Activated CD4-positive, alpha-beta T cell treated with anti-CD3 and anti-CD28 coated beads, Interleukin-2, amount 10 ng/mL, durations not matched to agents 24 days and 14 days (primary cell): ENCODE measurements at regions not wholly inside any gene's neighbourhood (a gene's known extent, or its start where the extent isn't known, plus 50 kb on each side); places are given as distances from the start of the nearest gene placed in this dataset.

Experiments used
- DNase-seq: peaks from one replicate; pipeline ENCODE4 v3.0.0; 2022
- H3K27ac Mint-ChIP-seq: one replicate; pipeline ENCODE4 v1.8.0; 2022; ENCODE audit warnings: mild to moderate bottlenecking, mixed read lengths
- H3K27me3 Mint-ChIP-seq: one replicate; pipeline ENCODE4 v1.8.0; 2022; ENCODE audit warnings: mixed read lengths
- H3K36me3 Mint-ChIP-seq: one replicate; pipeline ENCODE4 v1.8.0; 2022; ENCODE audit warnings: low read depth, mild to moderate bottlenecking, mixed read lengths
- H3K4me1 Mint-ChIP-seq: one replicate; pipeline ENCODE4 v1.8.0; 2021; ENCODE audit warnings: mixed read lengths
- H3K4me3 Mint-ChIP-seq: one replicate; pipeline ENCODE4 v1.8.0; 2022; ENCODE audit warnings: mild to moderate bottlenecking, moderate library complexity, mixed read lengths
- H3K9me3 Mint-ChIP-seq: one replicate; pipeline ENCODE4 v1.8.0; 2021; ENCODE audit warnings: mixed read lengths
- intact Hi-C: fragments of 100-400 bp; cut with micrococcal nuclease; formaldehyde crosslinking; loops from one replicate; pipeline ENCODE4 v1.15.1; 2023

DNA sequence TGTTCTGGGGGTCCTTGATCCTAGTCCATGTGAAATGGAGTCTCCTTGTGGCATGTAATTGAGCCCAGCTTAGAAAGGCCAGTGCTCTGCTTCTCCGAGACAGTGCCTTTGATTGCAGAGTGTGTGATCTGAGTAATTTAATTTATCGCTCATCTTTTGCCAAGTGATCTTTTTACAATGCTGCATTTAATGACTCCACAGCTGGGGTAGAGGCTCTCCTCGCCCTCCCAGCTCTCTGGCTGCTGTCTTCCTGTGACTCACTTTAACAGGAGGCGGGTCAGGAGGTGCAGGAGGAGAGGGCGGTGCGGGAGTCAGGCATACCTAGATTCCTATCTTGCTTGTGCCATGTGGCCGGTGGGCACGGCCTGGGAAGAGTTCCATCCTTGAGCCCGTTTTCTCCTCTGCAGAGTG lies 113.4 kb upstream of the FOXF1 start:
- Mint-ChIP-seq H3K36me3 (no peaks in the 10 kb centered on the region), H3K4me1 (no peaks in the 10 kb centered on the region), H3K27ac (no peak overlapping the region), H3K27me3 (no peaks in the 10 kb centered on the region), H3K9me3 (peaks cover 3% of the 10 kb centered on the region), H3K4me3 (no peak overlapping the region)
- intact Hi-C loops, result no loop called here
- no peak for DNase-seq

DNA sequence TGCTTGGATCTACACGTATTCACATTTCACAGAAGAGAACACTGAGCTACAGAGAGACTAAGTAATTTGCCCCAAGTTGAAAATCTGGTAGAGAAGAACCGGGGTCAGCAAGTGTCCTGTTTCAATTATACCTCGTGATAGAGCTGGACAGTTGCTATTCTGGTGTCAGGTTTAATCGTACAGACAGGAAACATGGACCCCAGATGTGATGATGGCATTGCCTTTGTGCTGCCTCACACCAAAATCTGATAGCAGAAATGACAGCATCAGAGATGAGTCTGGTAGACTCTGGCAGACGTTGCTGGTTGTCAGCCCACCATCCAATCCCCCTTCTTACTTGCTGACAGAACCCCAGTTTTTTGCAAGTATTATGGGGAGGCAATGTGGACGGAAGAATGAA lies 112.1 kb upstream of the FOXF1 start:
- H3K4me1 Mint-ChIP-seq, result no peaks in the 10 kb centered on the region
- DNase-seq, result no peak
- no peak overlapping the region for H3K27ac Mint-ChIP-seq
- no peaks in the 10 kb centered on the region for H3K27me3 Mint-ChIP-seq
- intact Hi-C loops, result no loop called here
- no peaks in the 10 kb centered on the region for H3K36me3 Mint-ChIP-seq
- H3K4me3 Mint-ChIP-seq, result no peak overlapping the region
- peaks cover 3% of the 10 kb centered on the region for H3K9me3 Mint-ChIP-seq

GRCh38 chr16:86398622-86399021 lies 111.7 kb upstream of the FOXF1 start:
- H3K27me3 Mint-ChIP-seq, result no peaks in the 10 kb centered on the region
- peaks cover 3% of the 10 kb centered on the region for H3K9me3 Mint-ChIP-seq
- H3K36me3 Mint-ChIP-seq, result no peaks in the 10 kb centered on the region
- no peak overlapping the region for H3K4me3 Mint-ChIP-seq
- H3K27ac Mint-ChIP-seq, result no peak overlapping the region
- intact Hi-C loops, result no loop called here
- H3K4me1 Mint-ChIP-seq, result no peaks in the 10 kb centered on the region
- no peak for DNase-seq

GRCh38 chr16:86401126-86401525 lies 109.2 kb upstream of the FOXF1 start:
- intact Hi-C loops, result no loop called here
- Mint-ChIP-seq H3K36me3 (no peaks in the 10 kb centered on the region), H3K27me3 (no peaks in the 10 kb centered on the region), H3K27ac (no peak overlapping the region), H3K4me1 (no peaks in the 10 kb centered on the region), H3K9me3 (peaks cover 3% of the 10 kb centered on the region), H3K4me3 (no peak overlapping the region)
- DNase-seq, result no peak

- H3K9me3 Mint-ChIP-seq, result no peaks in the 10 kb centered on the region
- DNase-seq, result no peak
These were observed 107.2 kb upstream of the FOXF1 start for GRCh38 chr16:86403085-86403484.

DNA sequence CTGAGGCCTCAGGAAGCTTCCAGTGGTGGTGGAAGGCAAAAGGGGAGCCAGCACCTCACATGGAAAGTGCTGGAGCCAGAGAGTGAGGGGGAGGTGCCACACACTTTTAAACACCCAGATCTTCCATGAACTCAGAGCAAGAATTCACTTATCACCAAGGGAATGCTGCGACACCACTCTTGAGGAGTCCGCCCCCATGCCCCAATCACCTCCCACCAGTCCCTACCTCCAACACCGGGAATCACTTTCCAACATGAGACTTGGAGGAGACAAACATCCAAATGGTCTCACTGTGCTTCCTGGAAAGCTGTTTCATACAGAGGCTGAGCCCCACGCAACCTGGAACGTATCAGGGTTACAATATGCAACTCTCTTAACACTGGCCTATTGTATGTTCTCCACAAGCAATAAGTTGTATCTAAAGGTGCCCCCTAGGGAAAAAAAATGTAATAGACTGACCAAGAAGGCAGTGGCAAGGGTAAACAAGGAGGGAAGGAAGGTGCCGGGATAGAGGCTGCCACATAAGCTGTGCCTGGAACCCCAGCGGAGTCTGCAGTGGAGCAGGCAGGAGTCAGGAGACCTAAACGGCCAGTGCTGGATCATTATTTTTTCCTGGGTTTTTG lies 106.7 kb upstream of the FOXF1 start:
- no peaks in the 10 kb centered on the region for H3K4me1 Mint-ChIP-seq
- no peaks in the 10 kb centered on the region for H3K27me3 Mint-ChIP-seq
- intact Hi-C loops, result no loop called here
- H3K36me3 Mint-ChIP-seq, result no peaks in the 10 kb centered on the region
- no peak overlapping the region for H3K27ac Mint-ChIP-seq
- H3K9me3 Mint-ChIP-seq, result no peaks in the 10 kb centered on the region
- no peak overlapping the region for H3K4me3 Mint-ChIP-seq
- DNase-seq, result no peak

More at GRCh38 chr16:86403085-86403484, 107.2 kb upstream of the FOXF1 start:
- intact Hi-C loops, result no loop called here
- Mint-ChIP-seq H3K36me3 (no peaks in the 10 kb centered on the region), H3K27ac (no peak overlapping the region), H3K27me3 (no peaks in the 10 kb centered on the region), H3K4me1 (no peaks in the 10 kb centered on the region), H3K4me3 (no peak overlapping the region)

DNA sequence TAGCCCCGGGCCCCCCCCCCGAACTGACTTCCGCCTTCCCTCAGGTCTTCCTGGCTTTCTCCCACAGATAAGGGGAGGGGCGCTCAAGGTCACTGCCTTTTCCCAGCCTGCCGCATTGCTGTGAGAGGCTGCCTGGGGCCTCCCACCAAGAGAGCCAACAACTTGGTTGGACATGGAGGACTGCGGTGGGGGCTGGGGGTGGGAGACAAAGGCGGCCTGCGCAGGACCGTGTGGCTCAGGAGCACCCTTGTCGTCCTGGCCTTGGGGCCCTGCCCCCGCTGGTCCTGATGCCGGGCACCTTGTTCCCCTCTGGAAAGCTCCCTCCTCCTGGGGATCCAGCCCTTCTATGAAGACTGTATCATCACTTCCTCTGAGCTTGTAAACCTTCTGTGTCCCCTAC lies 105.6 kb upstream of the FOXF1 start:
- Mint-ChIP-seq H3K4me3 (no peak overlapping the region), H3K9me3 (no peaks in the 10 kb centered on the region), H3K4me1 (no peaks in the 10 kb centered on the region), H3K27ac (no peak overlapping the region), H3K36me3 (no peaks in the 10 kb centered on the region), H3K27me3 (no peaks in the 10 kb centered on the region)
- DNase-seq, result no peak
- intact Hi-C loops, result no loop called here

DNA sequence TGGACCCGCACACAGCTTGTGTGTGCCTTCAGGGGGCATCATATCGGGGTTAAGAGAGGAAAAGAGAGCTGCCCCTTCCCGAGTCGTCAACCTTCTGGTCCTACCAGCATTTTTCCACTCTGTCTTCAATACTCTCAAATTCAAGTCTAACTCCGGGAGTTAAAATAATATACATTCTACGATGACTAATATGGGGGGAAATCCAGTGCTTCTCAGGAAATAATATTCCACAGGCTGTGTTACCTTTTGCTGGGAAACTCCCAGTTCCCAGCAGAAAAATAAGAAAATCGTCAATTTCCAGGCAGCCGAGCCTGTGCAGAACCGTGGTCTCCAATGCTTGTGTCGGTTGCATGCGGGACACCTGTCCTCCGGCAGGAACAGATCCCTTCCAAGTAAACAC lies 105.0 kb upstream of the FOXF1 start:
- no peaks in the 10 kb centered on the region for H3K27me3 Mint-ChIP-seq
- no peaks in the 10 kb centered on the region for H3K36me3 Mint-ChIP-seq
- no peaks in the 10 kb centered on the region for H3K4me1 Mint-ChIP-seq
- no peak overlapping the region for H3K27ac Mint-ChIP-seq
- H3K4me3 Mint-ChIP-seq, result no peak overlapping the region
- DNase-seq, result no peak
- intact Hi-C loops, result no loop called here
- no peaks in the 10 kb centered on the region for H3K9me3 Mint-ChIP-seq

GRCh38 chr16:86406056-86406455 lies 104.3 kb upstream of the FOXF1 start:
- no peak for DNase-seq
- Mint-ChIP-seq H3K36me3 (no peaks in the 10 kb centered on the region), H3K9me3 (no peaks in the 10 kb centered on the region), H3K4me3 (no peak overlapping the region), H3K4me1 (no peaks in the 10 kb centered on the region), H3K27me3 (no peaks in the 10 kb centered on the region), H3K27ac (no peak overlapping the region)
- intact Hi-C loops, result no loop called here

- Mint-ChIP-seq H3K27ac (no peak overlapping the region), H3K4me1 (no peaks in the 10 kb centered on the region), H3K36me3 (no peaks in the 10 kb centered on the region), H3K4me3 (no peak overlapping the region), H3K27me3 (no peaks in the 10 kb centered on the region), H3K9me3 (peaks cover 3% of the 10 kb centered on the region)
- DNase-seq, result no peak
- intact Hi-C loops, result no loop called here
These were observed 101.6 kb upstream of the FOXF1 start for GRCh38 chr16:86408685-86409084.

- no peak overlapping the region for H3K27ac Mint-ChIP-seq
- intact Hi-C loops, result no loop called here
These were observed 100.2 kb upstream of the FOXF1 start for GRCh38 chr16:86410081-86410480.

GRCh38 chr16:86410529-86410928 lies 99.8 kb upstream of the FOXF1 start:
- Mint-ChIP-seq H3K4me3 (no peak overlapping the region), H3K9me3 (peaks cover 3% of the 10 kb centered on the region), H3K4me1 (no peaks in the 10 kb centered on the region), H3K27ac (no peak overlapping the region), H3K36me3 (no peaks in the 10 kb centered on the region), H3K27me3 (no peaks in the 10 kb centered on the region)
- intact Hi-C loops, result no loop called here
- DNase-seq, result no peak

More at GRCh38 chr16:86410081-86410480, 100.2 kb upstream of the FOXF1 start:
- no peak for DNase-seq
- Mint-ChIP-seq H3K36me3 (no peaks in the 10 kb centered on the region), H3K27me3 (no peaks in the 10 kb centered on the region), H3K9me3 (peaks cover 3% of the 10 kb centered on the region), H3K4me3 (no peak overlapping the region), H3K4me1 (no peaks in the 10 kb centered on the region)

- Mint-ChIP-seq H3K9me3 (peaks cover 3% of the 10 kb centered on the region), H3K36me3 (no peaks in the 10 kb centered on the region), H3K27me3 (no peaks in the 10 kb centered on the region), H3K4me1 (no peaks in the 10 kb centered on the region), H3K27ac (no peak overlapping the region), H3K4me3 (no peak overlapping the region)
- intact Hi-C loops, result no loop called here
- DNase-seq, result no peak
These were observed 98.4 kb upstream of the FOXF1 start for GRCh38 chr16:86411897-86412296.

DNA sequence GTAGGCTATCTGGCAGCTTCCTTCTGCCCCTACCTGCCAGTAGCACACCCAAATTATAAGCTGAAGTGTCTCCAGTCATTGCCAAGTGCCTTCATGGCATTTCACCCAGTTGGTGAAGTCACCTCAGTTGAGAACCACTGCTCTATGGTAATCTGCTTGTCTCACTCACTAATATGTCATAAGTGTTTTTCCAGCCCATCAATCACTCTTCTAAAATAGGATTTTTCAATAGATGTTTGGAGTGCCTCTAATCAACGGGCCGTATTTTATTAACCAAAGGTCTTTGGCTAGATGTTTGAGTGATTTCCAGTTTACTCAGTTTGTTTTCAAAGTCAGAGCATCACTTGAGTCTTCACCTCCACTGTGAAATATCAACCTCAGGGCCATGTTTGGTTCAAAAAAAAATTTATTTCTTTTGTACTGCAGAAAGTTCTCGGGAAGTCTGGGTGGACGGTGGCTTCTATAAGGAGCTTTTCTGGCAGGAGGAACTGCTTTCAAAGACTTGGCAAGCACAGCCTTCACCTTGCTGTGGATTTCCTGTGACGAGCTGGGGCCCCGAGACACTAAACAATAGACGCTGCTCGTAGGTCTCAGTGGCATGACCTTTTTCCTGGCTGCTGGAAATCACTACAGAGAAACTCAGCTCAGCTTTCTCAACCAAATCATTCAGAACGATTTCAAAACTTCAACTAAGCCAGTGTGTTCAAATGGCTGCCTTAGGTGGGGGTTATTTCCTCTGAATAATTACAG lies 95.2 kb upstream of the FOXF1 start:
- Mint-ChIP-seq H3K36me3 (no peaks in the 10 kb centered on the region), H3K9me3 (peaks cover 3% of the 10 kb centered on the region), H3K27ac (no peak overlapping the region), H3K4me3 (no peak overlapping the region), H3K27me3 (no peaks in the 10 kb centered on the region), H3K4me1 (no peaks in the 10 kb centered on the region)
- no peak for DNase-seq
- intact Hi-C loops, result no loop called here

DNA sequence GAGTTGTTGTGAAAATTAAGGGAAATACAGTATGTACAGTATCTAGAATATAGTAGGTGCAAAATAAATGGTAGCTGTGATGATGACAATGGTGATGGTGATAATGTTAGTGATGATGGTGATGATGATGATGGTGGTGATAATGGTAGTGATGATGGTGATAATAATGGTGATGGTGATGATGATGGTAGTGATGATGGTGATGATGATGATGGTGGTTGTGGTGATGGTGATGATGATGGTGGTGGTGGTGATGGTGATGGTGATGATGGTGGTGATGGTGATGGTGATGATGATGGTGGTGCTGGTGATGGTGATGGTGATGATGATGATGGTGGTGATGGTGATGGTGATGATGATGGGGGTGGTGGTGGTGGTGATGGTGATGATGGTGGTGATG lies 91.3 kb upstream of the FOXF1 start:
- Mint-ChIP-seq H3K4me1 (no peaks in the 10 kb centered on the region), H3K4me3 (no peak overlapping the region), H3K27me3 (no peaks in the 10 kb centered on the region), H3K27ac (no peak overlapping the region), H3K9me3 (no peaks in the 10 kb centered on the region), H3K36me3 (no peaks in the 10 kb centered on the region)
- no peak for DNase-seq
- intact Hi-C loops, result no loop called here
